ENCODE measurements at regions not wholly inside any gene's neighbourhood (a gene's known extent, or its start where the extent isn't known, plus 50 kb on each side); places are given as distances from the start of the nearest gene placed in this dataset.

- TF ChIP-seq SIN3A (IDR thresholded peaks at IDR 0.05; ENCODE audit: borderline replicate concordance, insufficient read depth, low read length) (no peak), TAF1 (IDR thresholded peaks at IDR 0.05; ENCODE audit: borderline replicate concordance, insufficient read depth, low read length) (no peak)
- TF ChIP-seq, protein P1, sequence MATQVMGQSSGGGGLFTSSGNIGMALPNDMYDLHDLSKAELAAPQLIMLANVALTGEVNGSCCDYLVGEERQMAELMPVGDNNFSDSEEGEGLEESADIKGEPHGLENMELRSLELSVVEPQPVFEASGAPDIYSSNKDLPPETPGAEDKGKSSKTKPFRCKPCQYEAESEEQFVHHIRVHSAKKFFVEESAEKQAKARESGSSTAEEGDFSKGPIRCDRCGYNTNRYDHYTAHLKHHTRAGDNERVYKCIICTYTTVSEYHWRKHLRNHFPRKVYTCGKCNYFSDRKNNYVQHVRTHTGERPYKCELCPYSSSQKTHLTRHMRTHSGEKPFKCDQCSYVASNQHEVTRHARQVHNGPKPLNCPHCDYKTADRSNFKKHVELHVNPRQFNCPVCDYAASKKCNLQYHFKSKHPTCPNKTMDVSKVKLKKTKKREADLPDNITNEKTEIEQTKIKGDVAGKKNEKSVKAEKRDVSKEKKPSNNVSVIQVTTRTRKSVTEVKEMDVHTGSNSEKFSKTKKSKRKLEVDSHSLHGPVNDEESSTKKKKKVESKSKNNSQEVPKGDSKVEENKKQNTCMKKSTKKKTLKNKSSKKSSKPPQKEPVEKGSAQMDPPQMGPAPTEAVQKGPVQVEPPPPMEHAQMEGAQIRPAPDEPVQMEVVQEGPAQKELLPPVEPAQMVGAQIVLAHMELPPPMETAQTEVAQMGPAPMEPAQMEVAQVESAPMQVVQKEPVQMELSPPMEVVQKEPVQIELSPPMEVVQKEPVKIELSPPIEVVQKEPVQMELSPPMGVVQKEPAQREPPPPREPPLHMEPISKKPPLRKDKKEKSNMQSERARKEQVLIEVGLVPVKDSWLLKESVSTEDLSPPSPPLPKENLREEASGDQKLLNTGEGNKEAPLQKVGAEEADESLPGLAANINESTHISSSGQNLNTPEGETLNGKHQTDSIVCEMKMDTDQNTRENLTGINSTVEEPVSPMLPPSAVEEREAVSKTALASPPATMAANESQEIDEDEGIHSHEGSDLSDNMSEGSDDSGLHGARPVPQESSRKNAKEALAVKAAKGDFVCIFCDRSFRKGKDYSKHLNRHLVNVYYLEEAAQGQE (IDR thresholded peaks at IDR 0.05; ENCODE audit: insufficient read depth in 1 of 2, low read depth in 2 of 2, low read length in 2 of 2), result no peak
Measured at GRCh38 chr16:85466989-85467388, 146.1 kb upstream of the GSE1 start.
